Omental fat pad (tissue), 3 donors: ENCODE measurements at regions not wholly inside any gene's neighbourhood (a gene's known extent, or its start where the extent isn't known, plus 50 kb on each side); places are given as distances from the start of the nearest gene placed in this dataset.

Experiments
- ATAC-seq: fragments of 150-250 bp; one replicate; pipeline ENCODE4 v1.9.1; 2016; ENCODE audit warnings: mild to moderate bottlenecking, moderate library complexity; ENCODE audit not compliant: low FRiP score
- DNase-seq: peaks from one replicate; pipeline ENCODE4 v3.0.0-alpha.2; 2019; ENCODE audit warnings: low spot score
- TF ChIP-seq, protein P1 (sequence below), 3 donors: fragments of 450-650 bp; IDR thresholded peaks; one replicate each; pipeline ENCODE4 v1.5.1; 2016 to 2017; ENCODE audit warnings: antibody characterized with exemption in 3 of 3, mild to moderate bottlenecking in 3 of 3, moderate library complexity in 2 of 3

DNA sequence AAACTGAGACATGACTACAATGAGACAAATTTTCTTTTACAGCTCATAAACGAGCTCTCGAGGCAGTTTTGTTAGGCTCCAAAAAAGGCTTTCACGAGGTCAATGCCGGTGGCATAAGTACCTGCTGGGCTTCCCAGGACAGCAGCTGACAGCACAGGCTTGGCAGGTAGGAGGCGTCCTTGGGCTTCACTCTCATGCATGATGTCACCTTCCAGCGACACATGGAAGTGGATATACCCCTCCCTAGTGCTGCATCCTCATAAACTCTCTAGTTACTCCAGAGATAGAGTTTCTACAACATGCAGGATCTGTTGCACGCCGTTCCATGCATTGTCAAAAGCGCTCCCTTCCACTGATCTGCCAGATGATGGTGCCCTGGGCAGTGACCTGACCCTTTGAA, 112.5 kb upstream of the PAXBP1 start:
- DNase-seq: no peak
- ATAC-seq: no peak
- TF ChIP-seq, protein P1, sequence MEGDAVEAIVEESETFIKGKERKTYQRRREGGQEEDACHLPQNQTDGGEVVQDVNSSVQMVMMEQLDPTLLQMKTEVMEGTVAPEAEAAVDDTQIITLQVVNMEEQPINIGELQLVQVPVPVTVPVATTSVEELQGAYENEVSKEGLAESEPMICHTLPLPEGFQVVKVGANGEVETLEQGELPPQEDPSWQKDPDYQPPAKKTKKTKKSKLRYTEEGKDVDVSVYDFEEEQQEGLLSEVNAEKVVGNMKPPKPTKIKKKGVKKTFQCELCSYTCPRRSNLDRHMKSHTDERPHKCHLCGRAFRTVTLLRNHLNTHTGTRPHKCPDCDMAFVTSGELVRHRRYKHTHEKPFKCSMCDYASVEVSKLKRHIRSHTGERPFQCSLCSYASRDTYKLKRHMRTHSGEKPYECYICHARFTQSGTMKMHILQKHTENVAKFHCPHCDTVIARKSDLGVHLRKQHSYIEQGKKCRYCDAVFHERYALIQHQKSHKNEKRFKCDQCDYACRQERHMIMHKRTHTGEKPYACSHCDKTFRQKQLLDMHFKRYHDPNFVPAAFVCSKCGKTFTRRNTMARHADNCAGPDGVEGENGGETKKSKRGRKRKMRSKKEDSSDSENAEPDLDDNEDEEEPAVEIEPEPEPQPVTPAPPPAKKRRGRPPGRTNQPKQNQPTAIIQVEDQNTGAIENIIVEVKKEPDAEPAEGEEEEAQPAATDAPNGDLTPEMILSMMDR (IDR thresholded peaks at IDR 0.05): no peak

DNA sequence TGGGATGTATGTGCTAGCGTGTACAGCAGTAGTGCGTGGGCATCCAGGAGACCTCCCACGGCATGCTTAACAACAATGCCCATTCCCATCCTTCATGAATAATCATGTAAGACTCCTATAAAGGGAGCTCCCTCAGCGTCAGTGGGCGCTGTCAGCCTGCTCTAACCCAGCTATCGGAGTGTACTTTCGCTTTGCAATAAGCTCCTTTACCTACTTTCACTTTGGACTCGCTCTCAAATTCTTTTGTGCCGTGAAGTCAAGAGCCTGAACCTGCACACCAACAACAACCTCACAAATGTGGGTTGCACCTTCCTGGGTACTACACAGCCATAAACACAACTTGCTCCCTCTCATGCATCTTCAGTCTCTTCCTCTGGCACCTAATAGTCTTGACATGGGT, 114.8 kb upstream of the PAXBP1 start:
- no peak for DNase-seq
- ATAC-seq: no peak
- TF ChIP-seq, protein P1 (IDR thresholded peaks at IDR 0.05): no peak

DNA sequence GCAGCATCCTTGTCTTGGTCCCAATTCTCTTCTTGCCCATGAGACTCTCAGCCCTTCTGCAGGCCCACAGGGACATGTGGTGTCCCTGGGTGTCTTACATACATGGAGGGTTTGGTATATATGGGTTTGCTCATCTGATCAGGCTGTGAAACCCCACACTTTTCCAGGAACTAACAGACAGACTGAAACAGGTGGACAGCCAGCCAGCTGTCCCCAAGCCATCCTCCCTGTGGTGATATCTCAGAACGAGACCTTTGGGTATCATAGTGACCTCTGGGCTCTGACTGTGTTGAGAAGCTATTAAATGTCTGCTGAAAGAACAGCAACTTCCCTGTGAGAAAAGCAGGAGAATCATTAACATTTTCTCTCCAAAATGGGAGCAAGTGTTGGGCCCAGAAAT, 115.5 kb upstream of the PAXBP1 start:
- TF ChIP-seq, protein P1 (IDR thresholded peaks at IDR 0.05): no peak
- no peak for DNase-seq
- ATAC-seq: no peak

DNA sequence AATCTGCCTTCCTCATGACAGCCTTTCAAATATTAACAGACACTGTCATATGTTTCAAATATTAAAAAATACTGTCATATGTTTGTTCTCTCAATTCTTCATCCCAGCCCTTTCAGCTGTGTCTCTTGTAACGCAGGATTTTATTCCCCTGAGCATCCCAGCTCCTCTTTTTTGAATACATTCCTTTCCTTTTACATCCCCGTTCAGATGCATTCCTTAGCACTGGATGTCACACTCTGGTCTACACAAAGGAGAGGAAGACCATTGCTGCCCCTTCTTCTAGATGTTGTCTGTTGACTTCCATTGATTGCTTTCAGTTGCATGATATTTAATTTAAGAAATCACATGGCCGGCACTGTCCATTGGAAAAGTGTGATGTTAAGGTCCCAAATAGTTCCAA, 117.4 kb upstream of the PAXBP1 start:
- TF ChIP-seq, protein P1 (IDR thresholded peaks at IDR 0.05): no peak
- ATAC-seq (no peak), DNase-seq (no peak)

DNA sequence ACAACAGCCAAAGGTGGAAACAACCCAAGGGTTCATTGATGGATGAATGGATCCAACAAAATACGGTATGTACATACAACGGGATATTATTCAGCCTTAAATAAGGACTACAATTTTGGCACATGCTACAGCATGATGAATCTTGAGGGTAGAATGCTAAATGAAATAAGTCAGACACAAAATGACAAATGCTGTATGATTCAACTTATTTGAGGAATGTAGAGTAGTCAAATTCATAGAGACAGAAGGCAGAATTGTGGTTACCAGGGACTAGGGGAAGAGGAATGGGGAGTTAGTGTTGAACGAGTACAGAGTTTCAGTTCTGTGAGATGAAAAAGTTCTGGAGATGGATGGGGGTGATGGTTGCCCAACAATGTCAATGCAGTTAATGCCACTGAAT, 118.0 kb upstream of the PAXBP1 start:
- ATAC-seq (no peak), DNase-seq (no peak)
- TF ChIP-seq, protein P1 (IDR thresholded peaks at IDR 0.05): no peak

DNA sequence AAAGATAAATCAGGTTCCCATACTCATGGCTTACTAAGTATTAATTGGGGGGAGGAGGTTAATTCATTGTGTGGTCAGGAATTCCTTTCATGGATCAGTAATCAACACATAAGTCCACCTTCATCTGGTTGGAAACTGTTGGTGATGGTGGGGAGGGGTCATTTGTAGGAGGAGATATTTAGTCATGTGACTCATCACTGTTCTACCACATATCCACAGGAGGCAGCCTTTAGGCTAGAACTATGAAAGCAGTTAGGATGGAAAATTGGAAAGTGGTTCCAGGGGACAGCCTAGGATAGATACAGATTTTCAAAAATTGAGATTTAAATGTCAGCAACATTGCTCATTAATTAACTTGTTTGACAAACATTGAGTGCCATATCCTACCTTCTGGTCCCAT, 122.8 kb upstream of the PAXBP1 start:
- no peak for ATAC-seq
- DNase-seq: no peak
- TF ChIP-seq, protein P1 (IDR thresholded peaks at IDR 0.05): no peak

DNA sequence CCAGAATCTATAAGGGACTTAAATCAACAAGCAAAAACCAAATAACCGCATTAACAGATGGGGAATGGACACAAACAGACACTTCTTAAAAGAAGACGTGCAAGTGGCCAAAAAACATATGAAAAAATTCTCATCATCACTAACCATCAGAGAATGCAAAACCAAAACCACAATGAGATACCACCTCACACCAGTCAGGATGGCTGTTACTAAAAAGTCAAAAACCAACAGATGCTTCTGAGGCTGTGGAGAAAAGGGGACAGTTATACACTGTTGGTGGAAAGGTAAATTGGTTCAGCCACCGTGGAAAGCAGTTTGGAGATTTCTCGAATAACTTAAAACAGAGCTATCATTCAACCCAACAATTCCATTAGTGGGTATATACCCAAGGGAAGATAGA, 124.9 kb upstream of the OLIG2 start:
- no peak for ATAC-seq
- TF ChIP-seq, protein P1 (IDR thresholded peaks at IDR 0.05): no peak
- DNase-seq: no peak
